Epithelial cell of esophagus (primary cell): ENCODE measurements at regions not wholly inside any gene's neighbourhood (a gene's known extent, or its start where the extent isn't known, plus 50 kb on each side); places are given as distances from the start of the nearest gene placed in this dataset.
A peak's percentile ranks its signal among the peaks of the same experiment; 100 is the strongest.

Experiments
- DNase-seq: peaks from one replicate; pipeline ENCODE4 v3.0.0; 2010; ENCODE audit warnings: low read depth
- H3K4me3 ChIP-seq: 2 replicates; pipeline ENCODE4 v1.5.1; 2011; ENCODE audit warnings: mild to moderate bottlenecking, low read length, control low read depth
- CTCF ChIP-seq: IDR thresholded peaks from 2 replicates; pipeline ENCODE4 v1.5.1; 2011; ENCODE audit warnings: low read depth, mild to moderate bottlenecking, low read length, control low read depth, inconsistent platforms; ENCODE audit not compliant: insufficient read depth; ENCODE audit errors: missing control alignments

- DNase-seq: no peak
- TF ChIP-seq CTCF: no peak
- H3K4me3 ChIP-seq: no peak overlapping the region
Measured at GRCh38 chr10:61135276-61135721, 191.3 kb upstream of the RHOBTB1 start.

GRCh38 chr10:61130366-61130765 is 186.4 kb upstream of the RHOBTB1 start:
- peak; percentile 11 for DNase-seq
- H3K4me3 ChIP-seq: no peak overlapping the region
- TF ChIP-seq CTCF: no peak

- no peak overlapping the region for H3K4me3 ChIP-seq
- DNase-seq: no peak
- TF ChIP-seq CTCF: no peak
Measured at GRCh38 chr10:61128196-61128595, 184.2 kb upstream of the RHOBTB1 start.

GRCh38 chr10:61125560-61126170 is 181.7 kb upstream of the RHOBTB1 start:
- TF ChIP-seq CTCF: no peak
- no peak for DNase-seq
- no peak overlapping the region for H3K4me3 ChIP-seq

GRCh38 chr10:61124756-61125530 is 181.0 kb upstream of the RHOBTB1 start:
- H3K4me3 ChIP-seq: no peak overlapping the region
- no peak for DNase-seq
- no peak for TF ChIP-seq CTCF

GRCh38 chr10:61120805-61121204 is 176.8 kb upstream of the RHOBTB1 start:
- no peak for DNase-seq
- H3K4me3 ChIP-seq: no peak overlapping the region
- no peak for TF ChIP-seq CTCF

GRCh38 chr10:61119573-61119972 is 175.6 kb upstream of the RHOBTB1 start:
- DNase-seq: no peak
- no peak overlapping the region for H3K4me3 ChIP-seq
- TF ChIP-seq CTCF: no peak
